H9 (cell line): ENCODE measurements at regions not wholly inside any gene's neighbourhood (a gene's known extent, or its start where the extent isn't known, plus 50 kb on each side); places are given as distances from the start of the nearest gene placed in this dataset.

ENCODE experiments used
- DNase-seq: peaks from one replicate; pipeline ENCODE4 v3.0.0-alpha.2; 2017
- H2AFZ ChIP-seq: one replicate; pipeline ENCODE4 v1.6.1; 2013; ENCODE audit warnings: mild to moderate bottlenecking, low read length, control low read depth, moderate library complexity
- H2AK5ac ChIP-seq: 2 replicates; pipeline ENCODE4 v1.6.1; 2013; ENCODE audit warnings: low read length, control low read depth, mixed read lengths; ENCODE audit not compliant: insufficient read length
- H2BK120ac ChIP-seq: one replicate; pipeline ENCODE4 v1.6.1; 2013; ENCODE audit warnings: low read depth, mild to moderate bottlenecking, low read length, control low read depth, inconsistent platforms; ENCODE audit not compliant: poor library complexity, severe bottlenecking
- H2BK12ac ChIP-seq: 2 replicates; pipeline ENCODE4 v1.6.1; 2013; ENCODE audit warnings: low read length, control low read depth, mixed read lengths, low read depth; ENCODE audit not compliant: insufficient read length
- H2BK15ac ChIP-seq: 2 replicates; pipeline ENCODE4 v1.6.1; 2013; ENCODE audit warnings: low read depth, low read length, control low read depth
- H2BK20ac ChIP-seq: one replicate; pipeline ENCODE4 v1.6.1; 2013; ENCODE audit warnings: low read depth, mild to moderate bottlenecking, low read length, control low read depth, inconsistent platforms; ENCODE audit not compliant: poor library complexity, severe bottlenecking
- H2BK5ac ChIP-seq: 2 replicates; pipeline ENCODE4 v1.6.1; 2013; ENCODE audit warnings: low read length, control low read depth, mixed read lengths; ENCODE audit not compliant: insufficient read length
- H3K14ac ChIP-seq: 2 replicates; pipeline ENCODE4 v1.6.1; 2013; ENCODE audit warnings: low read length, control low read depth; ENCODE audit not compliant: insufficient read depth
- H3K18ac ChIP-seq: 2 replicates; pipeline ENCODE4 v1.6.1; 2013; ENCODE audit warnings: low read depth, mild to moderate bottlenecking, mixed read lengths, low read length, control low read depth; ENCODE audit not compliant: insufficient read length
- H3K23ac ChIP-seq: 2 replicates; pipeline ENCODE4 v1.6.1; 2013; ENCODE audit warnings: low read length, control low read depth, mixed read lengths, low read depth; ENCODE audit not compliant: insufficient read length
- H3K23me2 ChIP-seq: 2 replicates; pipeline ENCODE4 v1.6.1; 2013; ENCODE audit warnings: low read depth, mild to moderate bottlenecking, mixed read lengths, low read length, control low read depth; ENCODE audit not compliant: insufficient read length, poor library complexity, severe bottlenecking
- H3K27ac ChIP-seq: 2 replicates; pipeline ENCODE4 v1.5.1; 2013; ENCODE audit warnings: low read length, control low read depth, mixed read lengths, low read depth; ENCODE audit not compliant: insufficient read length
- H3K27me3 ChIP-seq: 2 replicates; pipeline ENCODE4 v1.6.1; 2013; ENCODE audit warnings: low read length, control low read depth, inconsistent platforms; ENCODE audit not compliant: insufficient read depth
- H3K4ac ChIP-seq: 2 replicates; pipeline ENCODE4 v1.6.1; 2013; ENCODE audit warnings: low read depth, mild to moderate bottlenecking, control low read depth, inconsistent platforms, low read length, moderate library complexity
- H3K4me1 ChIP-seq: 2 replicates; pipeline ENCODE4 v1.6.1; 2013; ENCODE audit warnings: low read length, control low read depth, inconsistent platforms; ENCODE audit not compliant: insufficient read depth
- H3K4me2 ChIP-seq: 2 replicates; pipeline ENCODE4 v1.6.1; 2013; ENCODE audit warnings: low read length, control low read depth, mixed read lengths; ENCODE audit not compliant: insufficient read length, insufficient read depth
- H3K56ac ChIP-seq: 2 replicates; pipeline ENCODE4 v1.6.1; 2013; ENCODE audit warnings: low read depth, mild to moderate bottlenecking, mixed read lengths, low read length, control low read depth; ENCODE audit not compliant: insufficient read length
- H3K79me1 ChIP-seq: 2 replicates; pipeline ENCODE4 v1.6.1; 2013; ENCODE audit warnings: low read depth, mild to moderate bottlenecking, moderate library complexity, low read length, control low read depth, inconsistent platforms; ENCODE audit not compliant: insufficient read depth, poor library complexity, severe bottlenecking
- H3K79me2 ChIP-seq: 2 replicates; pipeline ENCODE4 v1.6.1; 2013; ENCODE audit warnings: low read length, control low read depth, inconsistent platforms; ENCODE audit not compliant: insufficient read depth
- H3K9ac ChIP-seq: 2 replicates; pipeline ENCODE4 v1.6.1; 2013; ENCODE audit warnings: low read length, control low read depth, mixed read lengths; ENCODE audit not compliant: insufficient read length; ENCODE audit errors: extremely low read depth
- H3K9me3 ChIP-seq: one replicate; pipeline ENCODE4 v1.6.1; 2013; ENCODE audit warnings: low read depth, low read length, inconsistent platforms; ENCODE audit not compliant: control insufficient read depth
- H3T11ph ChIP-seq: one replicate; pipeline ENCODE4 v1.6.1; 2013; ENCODE audit warnings: mild to moderate bottlenecking, low read length, control low read depth, inconsistent platforms
- H4K20me1 ChIP-seq: one replicate; pipeline ENCODE4 v1.6.1; 2013; ENCODE audit not compliant: control insufficient read depth, insufficient read length, insufficient read depth
- H4K5ac ChIP-seq: 2 replicates; pipeline ENCODE4 v1.6.1; 2013; ENCODE audit warnings: low read depth, mild to moderate bottlenecking, mixed read lengths, low read length, control low read depth; ENCODE audit not compliant: insufficient read length
- H4K8ac ChIP-seq: replicated peaks from 2 replicates; pipeline ENCODE4 v1.6.1; 2013; ENCODE audit warnings: low read length, control low read depth, mixed read lengths, low read depth; ENCODE audit not compliant: insufficient read length
- H4K91ac ChIP-seq: 2 replicates; pipeline ENCODE4 v1.6.1; 2013; ENCODE audit warnings: low read depth, mild to moderate bottlenecking, moderate library complexity, mixed read lengths, low read length, control low read depth; ENCODE audit not compliant: insufficient read length
- H3K27ac Mint-ChIP-seq, 3 experiments: 2 replicates in 2 of 3; 3 replicates in 1 of 3; pipeline ENCODE4 v1.8.0; 2020 to 2021; ENCODE audit warnings: mixed read lengths in 3 of 3, mild to moderate bottlenecking in 1 of 3, moderate library complexity in 1 of 3
- H3K27me3 Mint-ChIP-seq: 2 replicates; pipeline ENCODE4 v1.8.0; 2021; ENCODE audit warnings: low read depth, mild to moderate bottlenecking, moderate library complexity, mixed read lengths
- H3K36me3 Mint-ChIP-seq, 3 experiments: 2 replicates in 2 of 3; 3 replicates in 1 of 3; pipeline ENCODE4 v1.8.0; 2020 to 2021; ENCODE audit warnings: low read depth in 3 of 3, mixed read lengths in 3 of 3; ENCODE audit not compliant: insufficient read depth in 1 of 3
- H3K4me1 Mint-ChIP-seq, 2 experiments: 2 replicates each; pipeline ENCODE4 v1.8.0; 2020; ENCODE audit warnings: mixed read lengths in 2 of 2
- H3K4me3 Mint-ChIP-seq, 2 experiments: 2 replicates in 1 of 2; 3 replicates in 1 of 2; pipeline ENCODE4 v1.8.0; 2020 to 2021; ENCODE audit warnings: mild to moderate bottlenecking in 2 of 2, mixed read lengths in 2 of 2, moderate library complexity in 1 of 2
- H3K9me3 Mint-ChIP-seq, 2 experiments: 2 replicates in 1 of 2; 3 replicates in 1 of 2; pipeline ENCODE4 v1.8.0; 2020; ENCODE audit warnings: mild to moderate bottlenecking in 2 of 2, mixed read lengths in 2 of 2, moderate library complexity in 1 of 2
- WGBS: extraction: QIAGEN DNeasy Blood & Tissue Kit; methylation state at CpG from one replicate; pipeline ENCODE4 v1.1.7; 2013; ENCODE audit warnings: missing lambda C conversion rate, low lambda C conversion rate, mixed read lengths; ENCODE audit not compliant: insufficient read length; ENCODE audit errors: extremely low coverage; 5-methylcytosine and 5-hydroxymethylcytosine counted together
- TF ChIP-seq, protein P1 (sequence below): fragments of 200-600 bp; sonication (generic); conservative IDR thresholded peaks from 3 replicates; pipeline ENCODE4 v1.8.0; 2021; ENCODE audit warnings: antibody characterized with exemption, mild to moderate bottlenecking

DNA sequence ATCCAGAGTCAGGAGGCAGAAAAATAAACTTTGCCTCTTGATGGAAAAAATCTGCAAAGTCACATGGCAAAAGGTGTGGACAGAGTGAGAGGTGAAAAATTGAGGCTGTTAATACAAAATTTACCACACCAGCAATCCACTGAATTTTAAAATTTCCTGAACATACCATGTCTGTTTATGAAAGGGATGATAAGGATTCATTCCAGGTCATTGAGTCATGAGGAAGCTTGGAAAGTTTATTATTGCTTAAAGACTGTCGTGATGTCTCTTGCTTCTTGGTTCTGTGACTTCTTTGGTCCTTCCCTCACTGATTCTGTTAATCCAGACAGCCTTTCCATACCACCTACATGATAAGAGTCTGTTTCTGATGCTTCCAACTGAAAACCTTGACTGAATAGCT lies 73.2 kb downstream of the TTC6 start:
- H4K91ac ChIP-seq = no peak overlapping the region
- no peaks in the 10 kb centered on the region for H3K4me1 ChIP-seq
- no peak for DNase-seq
- no peaks in the 10 kb centered on the region for H3K9me3 ChIP-seq
- no peak overlapping the region for H3K4me3 Mint-ChIP-seq
- H3T11ph ChIP-seq = no peak overlapping the region
- H2AFZ ChIP-seq = no peak overlapping the region
- H3K79me1 ChIP-seq = no peaks in the 10 kb centered on the region
- no peak overlapping the region for H2AK5ac ChIP-seq
- no peak overlapping the region for H4K8ac ChIP-seq
- TF ChIP-seq, protein P1, sequence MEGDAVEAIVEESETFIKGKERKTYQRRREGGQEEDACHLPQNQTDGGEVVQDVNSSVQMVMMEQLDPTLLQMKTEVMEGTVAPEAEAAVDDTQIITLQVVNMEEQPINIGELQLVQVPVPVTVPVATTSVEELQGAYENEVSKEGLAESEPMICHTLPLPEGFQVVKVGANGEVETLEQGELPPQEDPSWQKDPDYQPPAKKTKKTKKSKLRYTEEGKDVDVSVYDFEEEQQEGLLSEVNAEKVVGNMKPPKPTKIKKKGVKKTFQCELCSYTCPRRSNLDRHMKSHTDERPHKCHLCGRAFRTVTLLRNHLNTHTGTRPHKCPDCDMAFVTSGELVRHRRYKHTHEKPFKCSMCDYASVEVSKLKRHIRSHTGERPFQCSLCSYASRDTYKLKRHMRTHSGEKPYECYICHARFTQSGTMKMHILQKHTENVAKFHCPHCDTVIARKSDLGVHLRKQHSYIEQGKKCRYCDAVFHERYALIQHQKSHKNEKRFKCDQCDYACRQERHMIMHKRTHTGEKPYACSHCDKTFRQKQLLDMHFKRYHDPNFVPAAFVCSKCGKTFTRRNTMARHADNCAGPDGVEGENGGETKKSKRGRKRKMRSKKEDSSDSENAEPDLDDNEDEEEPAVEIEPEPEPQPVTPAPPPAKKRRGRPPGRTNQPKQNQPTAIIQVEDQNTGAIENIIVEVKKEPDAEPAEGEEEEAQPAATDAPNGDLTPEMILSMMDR = no peak
- no peak overlapping the region for H3K4ac ChIP-seq
- peaks cover 8% of the 10 kb centered on the region for H3K27me3 Mint-ChIP-seq
- no peak overlapping the region for H2BK120ac ChIP-seq
- H3K18ac ChIP-seq = no peak overlapping the region
- H3K56ac ChIP-seq = no peak overlapping the region
- WGBS = no CpG with 5 or more reads among the region's 1 CpG
- H2BK20ac ChIP-seq = no peak overlapping the region
- no peak overlapping the region for H2BK5ac ChIP-seq
- H3K23me2 ChIP-seq = no peaks in the 10 kb centered on the region
- no peak overlapping the region for H2BK12ac ChIP-seq
- 0 out of 4 replicates have a peak, but pooled peaks cover 0 to 3% of the 10 kb centered on the region in 2 experiments for H3K4me1 Mint-ChIP-seq
- H2BK15ac ChIP-seq = no peak overlapping the region
- H3K36me3 Mint-ChIP-seq = no peaks in the 10 kb centered on the region
- H4K5ac ChIP-seq = no peak overlapping the region
- H3K27ac Mint-ChIP-seq = no peak overlapping the region
- no peak overlapping the region for H3K14ac ChIP-seq
- H3K79me2 ChIP-seq = no peaks in the 10 kb centered on the region
- H3K27me3 ChIP-seq = no peaks in the 10 kb centered on the region; the same call in 1 of the 2 replicates
- H3K27ac ChIP-seq = no peak overlapping the region
- no peak overlapping the region for H3K4me2 ChIP-seq
- peaks cover 0 to 4% of the 10 kb centered on the region in 2 experiments; a peak in 1 of 5 replicates for H3K9me3 Mint-ChIP-seq
- H4K20me1 ChIP-seq = no peaks in the 10 kb centered on the region
- no peak overlapping the region for H3K23ac ChIP-seq
- no peak overlapping the region for H3K9ac ChIP-seq
